T1000 (cell line): ENCODE measurements at regions not wholly inside any gene's neighbourhood (a gene's known extent, or its start where the extent isn't known, plus 50 kb on each side); places are given as distances from the start of the nearest gene placed in this dataset.
"Not testable (repeated sequence)": the region's sequence is repeated elsewhere in the genome, so short reads cannot be mapped to it uniquely, and the experiment has no call there.

Source experiments
- DNase-seq: peaks from one replicate; lab custom pipeline; 2025; ENCODE audit warnings: mixed read lengths; lab: John Stamatoyannopoulos, UW

- no peak for DNase-seq
Observed at GRCh38 chr3:71962561-71963240, 177.8 kb upstream of the PROK2 start.

GRCh38 chr3:71961891-71962290 is 176.9 kb upstream of the PROK2 start:
- no peak for DNase-seq

DNA sequence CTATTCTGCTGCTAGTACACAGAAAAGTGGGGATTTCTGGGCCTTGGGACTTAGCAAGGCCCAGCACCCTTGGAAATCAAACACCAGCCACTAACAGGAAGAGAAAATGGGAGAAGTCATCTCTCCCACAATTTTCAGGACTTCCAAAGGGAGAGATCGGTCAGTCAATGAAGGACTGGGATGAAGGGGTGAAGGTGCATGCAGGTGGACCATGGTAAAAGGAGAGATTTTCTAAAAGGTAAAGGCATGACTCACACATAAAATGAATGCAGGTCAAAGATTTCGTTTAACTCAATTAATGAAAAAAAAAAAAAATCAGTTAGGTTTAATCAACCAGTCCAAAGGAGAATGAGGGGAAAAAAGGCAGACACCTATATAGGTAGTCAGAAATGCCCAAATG is 176.4 kb upstream of the PROK2 start:
- DNase-seq, result no peak

- DNase-seq, result no peak
Observed at GRCh38 chr3:71958533-71958932, 173.6 kb upstream of the PROK2 start.

GRCh38 chr3:71956716-71957115 is 171.8 kb upstream of the PROK2 start:
- DNase-seq, result no peak

GRCh38 chr3:71956069-71956340 is 171.1 kb upstream of the PROK2 start:
- DNase-seq, result no peak

GRCh38 chr3:71955240-71956068 is 170.5 kb upstream of the PROK2 start:
- DNase-seq, result peak; percentile 68

DNA sequence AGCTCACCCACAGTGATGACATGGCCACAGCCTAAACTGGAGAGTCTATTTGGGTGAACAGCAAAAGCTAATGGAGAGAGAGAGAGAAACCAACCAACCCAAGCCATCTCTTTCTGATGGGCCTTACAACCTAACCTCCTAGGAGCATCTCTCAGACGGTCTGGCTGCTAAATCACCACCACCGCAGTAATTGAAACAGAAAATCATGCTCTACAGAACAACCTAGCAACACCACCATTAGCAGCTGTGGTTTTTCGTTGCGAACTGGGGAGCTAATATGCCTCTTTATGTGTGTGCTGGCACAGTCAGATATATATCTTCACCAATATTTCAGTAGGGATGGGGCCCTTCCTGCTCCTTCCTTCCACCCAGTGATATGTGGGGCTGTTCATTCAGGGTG is 166.9 kb upstream of the PROK2 start:
- no peak for DNase-seq

DNA sequence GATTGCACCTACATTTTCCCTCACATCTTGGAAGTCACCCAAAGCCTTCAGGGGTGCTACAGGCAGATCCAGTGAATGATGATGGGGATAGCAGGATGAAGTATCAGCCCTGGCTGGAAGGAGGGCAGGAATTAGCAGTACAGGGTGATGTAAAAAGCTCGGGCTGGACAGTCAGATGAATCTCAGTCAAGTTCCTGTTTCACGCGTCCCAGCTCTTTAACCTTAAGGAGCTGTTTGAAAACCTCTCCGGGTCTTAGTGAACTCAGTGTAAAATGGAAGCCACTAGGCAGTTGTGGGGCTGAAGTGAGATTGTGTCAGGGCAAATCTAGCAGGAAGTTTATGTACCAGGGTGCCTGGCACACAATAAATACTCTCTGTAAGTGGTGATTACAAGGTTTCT is 166.4 kb upstream of the PROK2 start:
- no peak for DNase-seq

- no peak for DNase-seq
Observed at GRCh38 chr3:71949442-71949841, 164.5 kb upstream of the PROK2 start.

DNA sequence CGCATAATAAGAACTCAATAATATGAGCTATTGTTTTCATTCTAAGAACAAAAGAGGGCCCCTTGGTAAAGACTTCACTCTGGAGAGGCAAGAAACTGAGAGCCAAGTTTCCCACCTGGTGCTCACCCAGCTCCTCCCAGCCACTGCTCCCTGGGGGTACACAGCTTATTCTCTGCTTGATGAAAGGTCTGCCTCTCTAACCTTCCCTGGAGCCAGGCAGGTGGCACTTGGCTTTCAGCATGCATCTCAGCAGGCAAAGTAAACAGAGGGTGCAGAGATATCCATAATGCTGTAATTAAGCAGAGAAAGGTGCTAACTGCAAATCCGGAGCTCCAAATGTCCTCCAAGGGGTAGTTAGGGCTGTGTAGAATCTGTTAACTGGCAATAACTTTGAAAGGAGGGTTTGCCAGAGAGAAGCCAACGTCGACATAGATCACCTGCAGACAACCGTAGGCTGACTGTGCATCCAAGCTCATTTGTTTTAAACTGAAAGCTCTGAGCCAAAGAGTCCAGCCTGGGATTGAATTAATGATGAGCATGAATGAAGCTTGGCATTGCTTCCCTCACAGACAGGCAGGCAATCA is 159.6 kb upstream of the PROK2 start:
- DNase-seq, result no peak

- DNase-seq, result no peak
Observed at GRCh38 chr3:71942432-71943187, 157.7 kb upstream of the PROK2 start.

- no peak for DNase-seq
Observed at GRCh38 chr3:71940486-71940885, 155.5 kb upstream of the PROK2 start.

DNA sequence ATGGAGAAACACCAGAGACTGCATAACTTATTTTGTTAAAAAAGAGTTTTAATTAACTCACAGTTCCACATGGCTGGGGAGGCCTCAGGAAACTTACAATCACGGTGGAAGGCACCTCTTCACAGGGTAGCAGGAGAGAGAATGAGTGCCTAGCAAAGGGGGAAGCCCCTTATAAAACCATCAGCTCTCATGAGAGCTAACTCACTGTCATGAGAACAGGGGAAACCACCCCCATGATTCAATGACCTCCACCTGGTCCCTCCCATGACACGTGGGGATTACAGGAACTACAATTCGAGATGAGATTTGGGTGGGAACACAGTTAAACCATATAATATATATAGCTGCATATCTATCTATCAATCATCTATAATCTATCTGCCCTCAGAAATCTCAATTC is 153.1 kb upstream of the PROK2 start:
- not testable (repeated sequence) for DNase-seq

GRCh38 chr3:71936681-71937080 is 151.7 kb upstream of the PROK2 start:
- DNase-seq, result no peak

- DNase-seq, result no peak
Observed at GRCh38 chr3:71934520-71935270, 149.7 kb upstream of the PROK2 start.

DNA sequence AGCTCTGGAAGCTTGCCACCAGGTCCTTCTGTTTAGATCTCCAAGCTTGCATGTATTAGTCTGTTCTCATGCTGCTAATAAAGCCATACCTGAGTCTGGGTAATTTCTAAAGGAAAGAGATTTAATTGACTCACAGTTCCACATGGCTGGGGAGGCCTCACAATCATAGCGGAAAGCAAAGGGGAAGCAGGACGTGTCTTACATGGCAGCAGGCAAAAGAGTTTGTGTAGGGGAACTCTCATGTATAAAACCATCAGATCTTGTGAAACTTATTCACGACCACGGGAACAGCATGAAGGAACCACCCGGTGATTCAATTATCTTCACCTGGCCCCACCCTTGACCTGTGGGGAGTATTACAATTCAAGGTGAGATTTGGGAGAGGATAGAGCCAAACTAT is 147.0 kb upstream of the PROK2 start:
- no peak for DNase-seq

GRCh38 chr3:71930056-71930991 is 145.4 kb upstream of the PROK2 start:
- DNase-seq, result no peak

GRCh38 chr3:71928212-71928611 is 143.3 kb upstream of the PROK2 start:
- DNase-seq, result no peak

DNA sequence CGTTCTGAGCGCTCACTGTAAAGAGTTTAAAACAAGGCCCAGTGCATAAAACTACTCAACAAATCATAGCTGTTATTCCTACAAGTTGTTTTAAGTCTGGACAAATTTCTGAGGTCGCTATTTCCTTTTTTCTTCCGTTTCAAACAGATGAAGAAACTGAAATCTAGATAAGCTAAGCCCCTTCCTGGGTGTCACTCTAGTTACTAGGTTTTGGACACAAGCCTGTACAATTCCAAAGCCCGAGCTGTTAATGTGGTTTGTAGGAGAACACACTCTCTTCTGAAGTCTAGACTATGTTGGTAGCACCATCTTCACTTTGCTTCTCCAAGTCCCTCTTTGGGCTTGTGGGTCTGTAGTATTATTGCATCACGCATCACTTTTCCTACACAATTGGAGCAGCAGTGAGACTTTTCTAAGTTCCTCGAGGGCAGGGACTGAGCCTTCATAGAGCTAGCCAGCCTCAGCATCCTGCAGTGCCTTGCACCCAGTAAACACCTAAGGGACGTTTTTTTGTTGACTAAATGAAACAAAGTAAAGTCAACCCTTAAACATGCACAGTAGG is 142.6 kb upstream of the PROK2 start:
- no peak for DNase-seq

GRCh38 chr3:71926616-71927015 is 141.7 kb upstream of the PROK2 start:
- no peak for DNase-seq
